PC-3 (cell line): ENCODE measurements at regions not wholly inside any gene's neighbourhood (a gene's known extent, or its start where the extent isn't known, plus 50 kb on each side); places are given as distances from the start of the nearest gene placed in this dataset.
A peak's percentile ranks its signal among the peaks of the same experiment; 100 is the strongest.

Experiments
- CTCF ChIP-seq: fragments of 300-600 bp; sonication (generic); conservative IDR thresholded peaks from 2 replicates; pipeline ENCODE4 v1.5.1; 2017; ENCODE audit warnings: antibody characterized with exemption, low read depth, mild to moderate bottlenecking, low read length
- EZH2 ChIP-seq: fragments of 300-600 bp; sonication (generic); IDR thresholded peaks from one replicate; pipeline ENCODE4 v1.6.1; 2017; ENCODE audit warnings: antibody characterized with exemption, mild to moderate bottlenecking, low read length; ENCODE audit not compliant: unreplicated experiment

- TF ChIP-seq EZH2 (no peak), CTCF (peak; percentile 93)
Measured at GRCh38 chr3:30199096-30199759, 407.2 kb upstream of the TGFBR2 start.
